ENCODE measurements at regions not wholly inside any gene's neighbourhood (a gene's known extent, or its start where the extent isn't known, plus 50 kb on each side); places are given as distances from the start of the nearest gene placed in this dataset.

- Histone ChIP-seq H3K79me2 (ENCODE audit: insufficient read depth, low read length) (no peaks in the 10 kb centered on the region), H3K4me2 (ENCODE audit: low read length) (no peak overlapping the region)
Observed at GRCh38 chr6:74834967-74835366, 370.9 kb downstream of the COL12A1 start.

GRCh38 chr6:74826263-74826662, 379.6 kb downstream of the COL12A1 start:
- no peaks in the 10 kb centered on the region for H3K4me1 ChIP-seq (ENCODE audit: insufficient read depth, low read length, severe bottlenecking)
- no peaks in the 10 kb centered on the region for H3K9me3 ChIP-seq (ENCODE audit: low read length)
- no peaks in the 10 kb centered on the region for H3K27me3 ChIP-seq (ENCODE audit: insufficient read depth, low read length)
- TF ChIP-seq CTCF (IDR thresholded peaks at IDR 0.05; ENCODE audit: low read length): no peak
- no peak for TF ChIP-seq EZH2 (IDR thresholded peaks at IDR 0.05; ENCODE audit: borderline replicate concordance, low read length)
- H3F3A ChIP-seq (ENCODE audit: insufficient read depth, low read length): no peaks in the 10 kb centered on the region
- H3K36me3 ChIP-seq (ENCODE audit: insufficient read depth, low read length): no peaks in the 10 kb centered on the region
- no peak overlapping the region for H3K4me3 ChIP-seq (ENCODE audit: low read depth, low read length, poor library complexity, severe bottlenecking)
- no peak overlapping the region for H2AFZ ChIP-seq (ENCODE audit: low read length)
- H3K79me2 ChIP-seq (ENCODE audit: insufficient read depth, low read length): no peaks in the 10 kb centered on the region
- no peaks in the 10 kb centered on the region for H3K9me2 ChIP-seq (ENCODE audit: low read depth, low read length)
- no peak overlapping the region for H3K27ac ChIP-seq (ENCODE audit: low read depth, low read length, poor library complexity, severe bottlenecking)
- H3K4me2 ChIP-seq (ENCODE audit: low read length): no peak overlapping the region
- no peaks in the 10 kb centered on the region for H4K20me1 ChIP-seq (ENCODE audit: insufficient read depth, low read length)
- H3K9ac ChIP-seq (ENCODE audit: low read length): no peak overlapping the region

More at GRCh38 chr6:74834967-74835366, 370.9 kb downstream of the COL12A1 start:
- H4K20me1 ChIP-seq (ENCODE audit: insufficient read depth, low read length): no peaks in the 10 kb centered on the region
- H3K9ac ChIP-seq (ENCODE audit: low read length): no peak overlapping the region
- H3K27me3 ChIP-seq (ENCODE audit: insufficient read depth, low read length): no peaks in the 10 kb centered on the region
- no peak overlapping the region for H3K4me3 ChIP-seq (ENCODE audit: low read depth, low read length, poor library complexity, severe bottlenecking)
- no peak overlapping the region for H2AFZ ChIP-seq (ENCODE audit: low read length)
- no peaks in the 10 kb centered on the region for H3K9me2 ChIP-seq (ENCODE audit: low read depth, low read length)
- H3K9me3 ChIP-seq (ENCODE audit: low read length): no peaks in the 10 kb centered on the region
- H3F3A ChIP-seq (ENCODE audit: insufficient read depth, low read length): no peaks in the 10 kb centered on the region
- H3K27ac ChIP-seq (ENCODE audit: low read depth, low read length, poor library complexity, severe bottlenecking): no peak overlapping the region
- H3K36me3 ChIP-seq (ENCODE audit: insufficient read depth, low read length): no peaks in the 10 kb centered on the region
- no peaks in the 10 kb centered on the region for H3K4me1 ChIP-seq (ENCODE audit: insufficient read depth, low read length, severe bottlenecking)
- no peak for TF ChIP-seq EZH2 (IDR thresholded peaks at IDR 0.05; ENCODE audit: borderline replicate concordance, low read length)
- TF ChIP-seq CTCF (IDR thresholded peaks at IDR 0.05; ENCODE audit: low read length): no peak

- no peaks in the 10 kb centered on the region for H3K9me3 ChIP-seq (ENCODE audit: low read length)
- no peak overlapping the region for H3K4me3 ChIP-seq (ENCODE audit: low read depth, low read length, poor library complexity, severe bottlenecking)
- H3K4me1 ChIP-seq (ENCODE audit: insufficient read depth, low read length, severe bottlenecking): no peaks in the 10 kb centered on the region
- no peak overlapping the region for H2AFZ ChIP-seq (ENCODE audit: low read length)
- no peaks in the 10 kb centered on the region for H3K9me2 ChIP-seq (ENCODE audit: low read depth, low read length)
- TF ChIP-seq CTCF (IDR thresholded peaks at IDR 0.05; ENCODE audit: low read length) (no peak), EZH2 (IDR thresholded peaks at IDR 0.05; ENCODE audit: borderline replicate concordance, low read length) (no peak)
- H3K9ac ChIP-seq (ENCODE audit: low read length): no peak overlapping the region
- H3K4me2 ChIP-seq (ENCODE audit: low read length): no peak overlapping the region
- no peaks in the 10 kb centered on the region for H3F3A ChIP-seq (ENCODE audit: insufficient read depth, low read length)
- H4K20me1 ChIP-seq (ENCODE audit: insufficient read depth, low read length): no peaks in the 10 kb centered on the region
- H3K27ac ChIP-seq (ENCODE audit: low read depth, low read length, poor library complexity, severe bottlenecking): no peak overlapping the region
- no peaks in the 10 kb centered on the region for H3K27me3 ChIP-seq (ENCODE audit: insufficient read depth, low read length)
- H3K36me3 ChIP-seq (ENCODE audit: insufficient read depth, low read length): no peaks in the 10 kb centered on the region
- H3K79me2 ChIP-seq (ENCODE audit: insufficient read depth, low read length): no peaks in the 10 kb centered on the region
Observed at GRCh38 chr6:74814440-74814839, 391.4 kb downstream of the COL12A1 start.
